ENCODE measurements at regions not wholly inside any gene's neighbourhood (a gene's known extent, or its start where the extent isn't known, plus 50 kb on each side); places are given as distances from the start of the nearest gene placed in this dataset.

GRCh38 chr9:7668541-7668940 lies 131.0 kb downstream of the DMAC1 start:
- DNase-seq (ENCODE audit: low read depth), result no peak
- no peak overlapping the region for H3K4me3 ChIP-seq (ENCODE audit: low read depth, low read length)
- TF ChIP-seq CTCF (IDR thresholded peaks at IDR 0.05; ENCODE audit: insufficient read depth, low read depth, low read length), result no peak

- no peak overlapping the region for H3K4me3 ChIP-seq (ENCODE audit: low read depth, low read length)
- TF ChIP-seq CTCF (IDR thresholded peaks at IDR 0.05; ENCODE audit: insufficient read depth, low read depth, low read length), result no peak
- no peak for DNase-seq (ENCODE audit: low read depth)
Measured at GRCh38 chr9:7665874-7666273, 133.7 kb downstream of the DMAC1 start.

GRCh38 chr9:7659766-7660165 lies 139.8 kb downstream of the DMAC1 start:
- no peak for DNase-seq (ENCODE audit: low read depth)
- H3K4me3 ChIP-seq (ENCODE audit: low read depth, low read length), result no peak overlapping the region
- TF ChIP-seq CTCF (IDR thresholded peaks at IDR 0.05; ENCODE audit: insufficient read depth, low read depth, low read length), result no peak

GRCh38 chr9:7656636-7657035 lies 142.9 kb downstream of the DMAC1 start:
- DNase-seq (ENCODE audit: low read depth), result no peak
- H3K4me3 ChIP-seq (ENCODE audit: low read depth, low read length), result no peak overlapping the region
- TF ChIP-seq CTCF (IDR thresholded peaks at IDR 0.05; ENCODE audit: insufficient read depth, low read depth, low read length), result no peak

- no peak overlapping the region for H3K4me3 ChIP-seq (ENCODE audit: low read depth, low read length)
Measured at GRCh38 chr9:7653262-7653661, 146.3 kb downstream of the DMAC1 start.

GRCh38 chr9:7640231-7640630 lies 159.3 kb downstream of the DMAC1 start:
- H3K4me3 ChIP-seq (ENCODE audit: low read depth, low read length), result no peak overlapping the region
- DNase-seq (ENCODE audit: low read depth), result no peak
- TF ChIP-seq CTCF (IDR thresholded peaks at IDR 0.05; ENCODE audit: insufficient read depth, low read depth, low read length), result no peak

More at GRCh38 chr9:7653262-7653661, 146.3 kb downstream of the DMAC1 start:
- no peak for DNase-seq (ENCODE audit: low read depth)
- TF ChIP-seq CTCF (IDR thresholded peaks at IDR 0.05; ENCODE audit: insufficient read depth, low read depth, low read length), result no peak

- DNase-seq (ENCODE audit: low read depth), result no peak
- H3K4me3 ChIP-seq (ENCODE audit: low read depth, low read length), result no peak overlapping the region
- no peak for TF ChIP-seq CTCF (IDR thresholded peaks at IDR 0.05; ENCODE audit: insufficient read depth, low read depth, low read length)
Measured at GRCh38 chr9:7639471-7639870, 160.1 kb downstream of the DMAC1 start.
